A673 (cell line): ENCODE measurements at regions not wholly inside any gene's neighbourhood (a gene's known extent, or its start where the extent isn't known, plus 50 kb on each side); places are given as distances from the start of the nearest gene placed in this dataset.

ENCODE experiments used
- BruUV-seq: library from RNA; stranded (reverse); fragments of 400-500 nt; replicated peaks from 2 replicates; lab custom pipeline; 2021; lab: Mats Ljungman, UMichigan
- CTCF ChIA-PET: fragments of 300-600 bp; sonication (Branson Sonifier 250); formaldehyde crosslinking; loops from one replicate; lab custom pipeline; 2022; ENCODE audit warnings: antibody characterized with exemption; lab: Charles Lee
- POLR2A ChIA-PET: fragments of 300-600 bp; sonication (Branson Sonifier 250); formaldehyde crosslinking; loops from one replicate; lab custom pipeline; 2022; ENCODE audit warnings: antibody characterized with exemption; ENCODE audit not compliant: low non-redundant PET; lab: Charles Lee
- DNase-seq: peaks from one replicate; pipeline ENCODE4 v3.0.0-alpha.2; 2015; ENCODE audit warnings: low spot score
- H3K27ac ChIP-seq: fragments of 200-600 bp; sonication (generic); 2 replicates; pipeline ENCODE4 v1.5.1; 2016; ENCODE audit warnings: mixed run types, low read depth, mild to moderate bottlenecking, mixed read lengths, antibody characterized with exemption, low read length; ENCODE audit not compliant: poor library complexity, severe bottlenecking
- H3K27me3 ChIP-seq: fragments of 200-600 bp; sonication (generic); replicated peaks from 2 replicates; pipeline ENCODE4 v1.6.1; 2017; ENCODE audit warnings: mixed run types, low read depth, mild to moderate bottlenecking, mixed read lengths, antibody characterized with exemption, low read length; ENCODE audit not compliant: insufficient read depth, poor library complexity
- H3K36me3 ChIP-seq: fragments of 200-600 bp; sonication (generic); 2 replicates; pipeline ENCODE4 v1.6.1; 2016; ENCODE audit warnings: mixed run types, mild to moderate bottlenecking, mixed read lengths, antibody characterized with exemption, low read length; ENCODE audit not compliant: insufficient read depth, poor library complexity, severe bottlenecking
- H3K4me1 ChIP-seq: fragments of 200-600 bp; sonication (generic); 2 replicates; pipeline ENCODE4 v1.6.1; 2017; ENCODE audit warnings: mixed run types, mild to moderate bottlenecking, mixed read lengths, antibody characterized with exemption, low read length; ENCODE audit not compliant: insufficient read depth, poor library complexity, severe bottlenecking
- H3K4me3 ChIP-seq: fragments of 200-600 bp; sonication (generic); 2 replicates; pipeline ENCODE4 v1.5.1; 2016; ENCODE audit warnings: low read depth, mixed run types, mild to moderate bottlenecking, mixed read lengths, low read length; ENCODE audit not compliant: poor library complexity, severe bottlenecking
- H3K9me3 ChIP-seq: fragments of 200-600 bp; sonication (generic); 2 replicates; pipeline ENCODE4 v1.6.1; 2016; ENCODE audit warnings: mixed run types, low read depth, mild to moderate bottlenecking, mixed read lengths, antibody characterized with exemption, low read length; ENCODE audit not compliant: poor library complexity, severe bottlenecking
- EZH2 ChIP-seq: fragments of 200-600 bp; sonication (generic); IDR thresholded peaks from 2 replicates; pipeline ENCODE4 v1.6.1; 2017; ENCODE audit warnings: borderline replicate concordance, low read depth, mild to moderate bottlenecking, mixed read lengths, antibody characterized with exemption, low read length; ENCODE audit not compliant: poor library complexity, severe bottlenecking
- intact Hi-C: fragments of 100-400 bp; cut with micrococcal nuclease; formaldehyde crosslinking; loops from one replicate; pipeline ENCODE4 v1.10.0; 2022; ENCODE audit not compliant: unreplicated experiment
- TF ChIP-seq, protein P1 (sequence below): fragments of 300-800, 200-600 bp; sonication (generic); conservative IDR thresholded peaks from 2 replicates; pipeline ENCODE4 v1.5.1; 2017; ENCODE audit warnings: low read depth, mild to moderate bottlenecking, antibody characterized with exemption, low read length, moderate library complexity, mixed read lengths

- H3K4me1 ChIP-seq: peaks cover 18% of the 10 kb centered on the region
- BruUV-seq: no TSS peak
These were observed 462.0 kb downstream of the GABRG1 start for GRCh38 chr4:45661893-45662292.

GRCh38 chr4:45650545-45650944 is 473.3 kb downstream of the GABRG1 start:
- no peak for DNase-seq
- ChIA-PET POLR2A (no interaction called here), CTCF (no interaction called here)
- H3K4me3 ChIP-seq: no peak overlapping the region
- no TSS peak for BruUV-seq
- H3K4me1 ChIP-seq: no peaks in the 10 kb centered on the region
- intact Hi-C loops: no loop called here
- H3K27me3 ChIP-seq: no peaks in the 10 kb centered on the region
- TF ChIP-seq EZH2: no peak
- TF ChIP-seq, protein P1, sequence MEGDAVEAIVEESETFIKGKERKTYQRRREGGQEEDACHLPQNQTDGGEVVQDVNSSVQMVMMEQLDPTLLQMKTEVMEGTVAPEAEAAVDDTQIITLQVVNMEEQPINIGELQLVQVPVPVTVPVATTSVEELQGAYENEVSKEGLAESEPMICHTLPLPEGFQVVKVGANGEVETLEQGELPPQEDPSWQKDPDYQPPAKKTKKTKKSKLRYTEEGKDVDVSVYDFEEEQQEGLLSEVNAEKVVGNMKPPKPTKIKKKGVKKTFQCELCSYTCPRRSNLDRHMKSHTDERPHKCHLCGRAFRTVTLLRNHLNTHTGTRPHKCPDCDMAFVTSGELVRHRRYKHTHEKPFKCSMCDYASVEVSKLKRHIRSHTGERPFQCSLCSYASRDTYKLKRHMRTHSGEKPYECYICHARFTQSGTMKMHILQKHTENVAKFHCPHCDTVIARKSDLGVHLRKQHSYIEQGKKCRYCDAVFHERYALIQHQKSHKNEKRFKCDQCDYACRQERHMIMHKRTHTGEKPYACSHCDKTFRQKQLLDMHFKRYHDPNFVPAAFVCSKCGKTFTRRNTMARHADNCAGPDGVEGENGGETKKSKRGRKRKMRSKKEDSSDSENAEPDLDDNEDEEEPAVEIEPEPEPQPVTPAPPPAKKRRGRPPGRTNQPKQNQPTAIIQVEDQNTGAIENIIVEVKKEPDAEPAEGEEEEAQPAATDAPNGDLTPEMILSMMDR: no peak
- no peak overlapping the region for H3K27ac ChIP-seq
- no peaks in the 10 kb centered on the region for H3K36me3 ChIP-seq
- no peaks in the 10 kb centered on the region for H3K9me3 ChIP-seq

More at GRCh38 chr4:45661893-45662292, 462.0 kb downstream of the GABRG1 start:
- TF ChIP-seq EZH2: no peak
- CTCF ChIA-PET: no interaction called here
- POLR2A ChIA-PET: no interaction called here
- Histone ChIP-seq H3K36me3 (no peaks in the 10 kb centered on the region), H3K4me3 (no peak overlapping the region), H3K9me3 (no peaks in the 10 kb centered on the region), H3K27ac (no peak overlapping the region), H3K27me3 (no peaks in the 10 kb centered on the region)
- DNase-seq: no peak
- intact Hi-C loops: no loop called here

- Histone ChIP-seq H3K9me3 (no peaks in the 10 kb centered on the region), H3K4me1 (no peaks in the 10 kb centered on the region), H3K4me3 (no peak overlapping the region), H3K27ac (no peak overlapping the region), H3K27me3 (no peaks in the 10 kb centered on the region), H3K36me3 (no peaks in the 10 kb centered on the region)
- intact Hi-C loops: no loop called here
- DNase-seq: peak; percentile 4
- ChIA-PET CTCF (no interaction called here), POLR2A (no interaction called here)
- BruUV-seq: no TSS peak
- no peak for TF ChIP-seq EZH2
- TF ChIP-seq, protein P1: no peak
These were observed 475.0 kb downstream of the GABRG1 start for GRCh38 chr4:45648846-45649245.

DNA sequence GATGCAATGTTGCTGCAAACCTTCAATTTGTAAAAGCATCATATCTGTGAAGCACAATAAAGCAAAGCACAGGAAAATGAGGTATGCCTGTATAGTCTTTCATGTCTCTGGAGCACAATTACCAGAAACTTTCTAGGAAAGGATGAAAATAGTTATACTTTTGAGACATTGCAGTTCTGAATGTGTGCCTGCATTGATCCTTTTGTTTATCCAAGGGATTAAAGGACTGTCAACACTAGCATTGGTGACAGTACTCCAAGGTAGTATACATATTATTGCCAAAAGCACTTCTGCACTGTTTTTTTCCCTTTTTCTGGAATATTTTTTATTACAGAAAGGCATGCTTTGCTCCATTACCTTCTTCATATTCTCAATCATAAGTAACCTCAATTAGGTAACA is 476.0 kb downstream of the GABRG1 start:
- intact Hi-C loops: no loop called here
- ChIA-PET POLR2A (no interaction called here), CTCF (no interaction called here)
- Histone ChIP-seq H3K36me3 (no peaks in the 10 kb centered on the region), H3K4me3 (no peak overlapping the region), H3K27me3 (no peaks in the 10 kb centered on the region), H3K9me3 (no peaks in the 10 kb centered on the region), H3K4me1 (no peaks in the 10 kb centered on the region), H3K27ac (no peak overlapping the region)
- TF ChIP-seq EZH2: no peak
- TF ChIP-seq, protein P1: no peak
- no TSS peak for BruUV-seq
- DNase-seq: no peak
